K562 (cell line): ENCODE measurements at regions not wholly inside any gene's neighbourhood (a gene's known extent, or its start where the extent isn't known, plus 50 kb on each side); places are given as distances from the start of the nearest gene placed in this dataset.

Experiments
- ATAC-seq: fragments of 200-7000 bp; cut with Tn5 transposase; 3 replicates; pipeline ENCODE4 v1.9.1; 2020; ENCODE audit warnings: moderate library complexity
- BruUV-seq: library from RNA; stranded (reverse); fragments of 400-500 nt; replicated peaks from 2 replicates; lab custom pipeline; 2021; lab: Mats Ljungman, UMichigan
- CTCF ChIA-PET: fragments of 300-600 bp; formaldehyde crosslinking; extraction: SDS; loops from one replicate; lab custom pipeline; 2021; ENCODE audit warnings: low intra/inter-chr PET ratio; lab: Yijun Ruan, JAX
- POLR2A ChIA-PET: fragments of 300-600, 350-650 bp; sonication (Branson Sonifier 250); formaldehyde crosslinking; extraction: SDS; loops from one replicate; lab custom pipeline; 2021; ENCODE audit warnings: antibody characterized with exemption, inconsistent platforms; lab: Yijun Ruan, JAX
- DNase-seq, 4 experiments: peaks; one replicate each; pipeline versions ENCODE4 v3.0.0 to v3.0.0-alpha.2; 2011 to 2018; ENCODE audit warnings: low spot score in 3 of 4, mixed read lengths in 3 of 4; ENCODE audit errors: extremely low read depth in 1 of 4
- FAIRE-seq: peaks from 2 replicates; lab custom pipeline; 2011; peaks lifted over from hg19 to GRCh38; lab: Jason Lieb, UNC
- H2AFZ ChIP-seq: 2 replicates; pipeline ENCODE4 v1.6.0; 2011; ENCODE audit warnings: low read depth, low read length, control low read depth, inconsistent platforms
- H3K27ac ChIP-seq: fragments of 200-600 bp; 3 replicates; pipeline ENCODE4 v1.8.0; 2011; ENCODE audit warnings: low read depth, mild to moderate bottlenecking, control low read depth, inconsistent platforms, low read length, moderate library complexity, mixed read lengths; ENCODE audit errors: extremely low read depth
- H3K27me3 ChIP-seq, 2 experiments: fragments of 300-600 bp in 1 of 2; 2 replicates in 1 of 2; 3 replicates in 1 of 2; pipeline versions ENCODE4 v1.6.0 to v1.8.0; 2011; ENCODE audit warnings: inconsistent platforms in 2 of 2, low read length in 2 of 2, mild to moderate bottlenecking in 1 of 2, mixed read lengths in 1 of 2, moderate library complexity in 1 of 2; ENCODE audit not compliant: control insufficient read depth in 2 of 2, insufficient read depth in 2 of 2
- H3K36me3 ChIP-seq: fragments of 300-600 bp; 3 replicates; pipeline ENCODE4 v1.8.0; 2011; ENCODE audit warnings: mild to moderate bottlenecking, low read length, inconsistent platforms; ENCODE audit not compliant: control insufficient read depth, insufficient read depth
- H3K4me1 ChIP-seq, 2 experiments: fragments of 200-600 bp in 1 of 2; replicated peaks in 1 of 2; 2 replicates in 1 of 2; 3 replicates in 1 of 2; pipeline versions ENCODE4 v1.5.1 to v1.8.0; 2011; ENCODE audit warnings: inconsistent platforms in 2 of 2, low read length in 2 of 2, mild to moderate bottlenecking in 1 of 2, mixed read lengths in 1 of 2, moderate library complexity in 1 of 2; ENCODE audit not compliant: control insufficient read depth in 2 of 2, insufficient read depth in 2 of 2
- H3K4me2 ChIP-seq: 2 replicates; pipeline ENCODE4 v1.6.1; 2011; ENCODE audit warnings: low read length, control low read depth, inconsistent platforms, mixed read lengths; ENCODE audit not compliant: insufficient read depth
- H3K4me3 ChIP-seq: fragments of 200-600 bp; sonication (generic), shearing (Covaris generic); 2 replicates; pipeline ENCODE4 v1.5.1; 2016; ENCODE audit warnings: control low read depth, inconsistent platforms
- H3K79me2 ChIP-seq: fragments of 200-600 bp; 3 replicates; pipeline ENCODE4 v1.8.0; 2011; ENCODE audit warnings: low read length, inconsistent platforms; ENCODE audit not compliant: control insufficient read depth, insufficient read depth
- H3K9ac ChIP-seq, 2 experiments: 2 replicates each; pipeline versions ENCODE4 v1.6.0 to v1.6.1; 2011; ENCODE audit warnings: low read depth in 2 of 2, low read length in 2 of 2, control low read depth in 1 of 2, inconsistent platforms in 1 of 2, mild to moderate bottlenecking in 1 of 2, mixed read lengths in 1 of 2; ENCODE audit not compliant: insufficient read depth in 1 of 2
- H3K9me1 ChIP-seq: one replicate; pipeline ENCODE4 v1.6.0; 2011; ENCODE audit warnings: inconsistent platforms, mild to moderate bottlenecking, low read length, moderate library complexity; ENCODE audit not compliant: control insufficient read depth, insufficient read depth
- H3K9me3 ChIP-seq: replicated peaks from 2 replicates; pipeline ENCODE4 v1.5.1; 2011; ENCODE audit warnings: low read depth, low read length, inconsistent platforms; ENCODE audit not compliant: control insufficient read depth, insufficient read depth
- H4K20me1 ChIP-seq: replicated peaks from 2 replicates; pipeline ENCODE4 v1.6.1; 2011; ENCODE audit warnings: low read length, inconsistent platforms, mixed read lengths; ENCODE audit not compliant: control insufficient read depth, insufficient read depth
- C11orf30 ChIP-seq: fragments of 450-650 bp; IDR thresholded peaks from 2 replicates; pipeline ENCODE4 v1.6.1; 2016; ENCODE audit warnings: low read depth, mild to moderate bottlenecking
- MAFF ChIP-seq: IDR thresholded peaks from 2 replicates; pipeline ENCODE4 v1.6.1; 2012; ENCODE audit warnings: low read length, improper control_type of control experiment
- MAFG ChIP-seq: fragments of 450-650 bp; conservative IDR thresholded peaks from 2 replicates; pipeline ENCODE4 v1.6.1; 2016; ENCODE audit warnings: missing genetic modification characterization, missing compliant biosample characterization
- NFE2 ChIP-seq: IDR thresholded peaks from 2 replicates; pipeline ENCODE4 v1.6.1; 2014; ENCODE audit warnings: antibody characterized with exemption, low read depth
- NFE2L1 ChIP-seq: fragments of 450-650 bp; IDR thresholded peaks from 2 replicates; pipeline ENCODE4 v1.6.1; 2016; ENCODE audit warnings: missing genetic modification characterization, low read depth, mild to moderate bottlenecking, missing compliant biosample characterization, moderate library complexity, borderline replicate concordance
- TAF9B ChIP-seq: fragments of 450-650 bp; IDR thresholded peaks from 2 replicates; pipeline ENCODE4 v1.6.1; 2018; ENCODE audit warnings: mild to moderate bottlenecking; ENCODE audit not compliant: partially characterized antibody
- U2AF1 ChIP-seq: fragments of 200-400 bp; formaldehyde crosslinking; optimal IDR thresholded peaks from 2 replicates; pipeline ENCODE3; 2017; ENCODE audit warnings: mild to moderate bottlenecking, low read depth, low read length, moderate library complexity
- ZNF316 ChIP-seq: fragments of 450-650 bp; IDR thresholded peaks from 2 replicates; pipeline ENCODE4 v1.6.1; 2016
- WGBS: fragments of 100-300 bp; shearing (Covaris generic); methylation state at CpG from one replicate; pipeline ENCODE4 v1.1.6; 2016; ENCODE audit warnings: low coverage, mixed read lengths; ENCODE audit not compliant: insufficient coverage; ENCODE audit errors: missing lambda C conversion rate; 5-methylcytosine and 5-hydroxymethylcytosine counted together
- in situ Hi-C: fragments of 300-500 bp; cut with MboI; formaldehyde crosslinking; loops from 4 replicates; pipeline ENCODE4 v1.15.0; 2018; ENCODE audit warnings: inconsistent platforms, mixed read lengths
- intact Hi-C: fragments of 100-400 bp; cut with micrococcal nuclease; formaldehyde crosslinking; loops from 2 replicates; pipeline ENCODE4 v1.14.2; 2022
- TF ChIP-seq, protein P1 (sequence below): fragments of 250-450 bp; sonication (Bioruptor Pico); IDR thresholded peaks from 2 replicates; pipeline ENCODE4 v1.8.0; 2022; ENCODE audit warnings: moderate library complexity, mild to moderate bottlenecking, inconsistent platforms
- TF ChIP-seq, protein P2 (sequence below): fragments of 250-450 bp; sonication (Bioruptor Pico); IDR thresholded peaks from 2 replicates; pipeline ENCODE4 v1.9.0; 2021; ENCODE audit warnings: mild to moderate bottlenecking, inconsistent platforms
- TF ChIP-seq, protein P3 (sequence below): fragments of 250-450 bp; sonication (Bioruptor Pico); IDR thresholded peaks from 2 replicates; pipeline ENCODE4 v1.5.0; 2022; ENCODE audit warnings: mild to moderate bottlenecking

DNA sequence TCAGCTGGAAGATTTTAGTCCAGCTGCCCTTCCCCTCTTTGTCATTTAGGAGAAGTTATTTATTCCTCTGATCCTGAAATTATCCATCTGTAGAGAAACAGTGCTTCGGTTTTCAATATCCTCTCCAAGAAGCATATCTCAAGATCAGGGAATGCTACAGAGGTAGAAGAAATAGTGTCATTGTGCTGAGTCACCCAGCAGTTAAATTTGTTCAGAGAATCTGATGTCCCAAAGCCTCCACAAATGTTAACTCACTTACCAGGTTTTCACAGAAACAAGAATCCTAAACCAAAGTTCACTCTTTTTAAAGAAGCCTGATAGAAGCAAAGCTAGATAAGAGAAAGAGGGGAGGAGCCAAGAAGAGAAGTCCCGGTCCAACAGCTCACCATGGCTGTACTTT is 480.7 kb upstream of the GYPC start:
- no peaks in the 10 kb centered on the region for H3K27me3 ChIP-seq
- FAIRE-seq (no peak), DNase-seq (no peak)
- no peaks in the 10 kb centered on the region for H4K20me1 ChIP-seq
- no peak overlapping the region for H3K27ac ChIP-seq
- ChIA-PET POLR2A (interaction anchor here (1.1 to 1.7 kb wide), 2 partner anchors 11 to 23 kb away, joined by 3 read pairs; no protein-coding TSS in a partner anchor), CTCF (no interaction called here)
- H3K36me3 ChIP-seq, result no peaks in the 10 kb centered on the region
- no peak overlapping the region for H3K9ac ChIP-seq
- no peak overlapping the region for H3K4me3 ChIP-seq
- H3K9me3 ChIP-seq, result no peaks in the 10 kb centered on the region
- in situ Hi-C loops, result no loop called here
- TF ChIP-seq MAFF (peak; percentile 19; the same call in 1 of the 2 replicates), C11orf30 (peak; percentile 49; the same call in 1 of the 2 replicates), U2AF1 (no peak), ZNF316 (peak; percentile 42; the same call in 1 of the 2 replicates), MAFG (tag) (peak; percentile 63), TAF9B (no peak), NFE2L1 (0 out of 2 replicates have a peak, but pooled peaks have one; percentile 46), NFE2 (peak; percentile 66)
- TF ChIP-seq, protein P1, sequence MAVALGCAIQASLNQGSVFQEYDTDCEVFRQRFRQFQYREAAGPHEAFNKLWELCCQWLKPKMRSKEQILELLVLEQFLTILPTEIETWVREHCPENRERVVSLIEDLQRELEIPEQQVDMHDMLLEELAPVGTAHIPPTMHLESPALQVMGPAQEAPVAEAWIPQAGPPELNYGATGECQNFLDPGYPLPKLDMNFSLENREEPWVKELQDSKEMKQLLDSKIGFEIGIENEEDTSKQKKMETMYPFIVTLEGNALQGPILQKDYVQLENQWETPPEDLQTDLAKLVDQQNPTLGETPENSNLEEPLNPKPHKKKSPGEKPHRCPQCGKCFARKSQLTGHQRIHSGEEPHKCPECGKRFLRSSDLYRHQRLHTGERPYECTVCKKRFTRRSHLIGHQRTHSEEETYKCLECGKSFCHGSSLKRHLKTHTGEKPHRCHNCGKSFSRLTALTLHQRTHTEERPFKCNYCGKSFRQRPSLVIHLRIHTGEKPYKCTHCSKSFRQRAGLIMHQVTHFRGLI (CRISPR knock-in tag), result no peak
- TF ChIP-seq, protein P2, sequence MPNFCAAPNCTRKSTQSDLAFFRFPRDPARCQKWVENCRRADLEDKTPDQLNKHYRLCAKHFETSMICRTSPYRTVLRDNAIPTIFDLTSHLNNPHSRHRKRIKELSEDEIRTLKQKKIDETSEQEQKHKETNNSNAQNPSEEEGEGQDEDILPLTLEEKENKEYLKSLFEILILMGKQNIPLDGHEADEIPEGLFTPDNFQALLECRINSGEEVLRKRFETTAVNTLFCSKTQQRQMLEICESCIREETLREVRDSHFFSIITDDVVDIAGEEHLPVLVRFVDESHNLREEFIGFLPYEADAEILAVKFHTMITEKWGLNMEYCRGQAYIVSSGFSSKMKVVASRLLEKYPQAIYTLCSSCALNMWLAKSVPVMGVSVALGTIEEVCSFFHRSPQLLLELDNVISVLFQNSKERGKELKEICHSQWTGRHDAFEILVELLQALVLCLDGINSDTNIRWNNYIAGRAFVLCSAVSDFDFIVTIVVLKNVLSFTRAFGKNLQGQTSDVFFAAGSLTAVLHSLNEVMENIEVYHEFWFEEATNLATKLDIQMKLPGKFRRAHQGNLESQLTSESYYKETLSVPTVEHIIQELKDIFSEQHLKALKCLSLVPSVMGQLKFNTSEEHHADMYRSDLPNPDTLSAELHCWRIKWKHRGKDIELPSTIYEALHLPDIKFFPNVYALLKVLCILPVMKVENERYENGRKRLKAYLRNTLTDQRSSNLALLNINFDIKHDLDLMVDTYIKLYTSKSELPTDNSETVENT, result no peak
- TF ChIP-seq, protein P3, sequence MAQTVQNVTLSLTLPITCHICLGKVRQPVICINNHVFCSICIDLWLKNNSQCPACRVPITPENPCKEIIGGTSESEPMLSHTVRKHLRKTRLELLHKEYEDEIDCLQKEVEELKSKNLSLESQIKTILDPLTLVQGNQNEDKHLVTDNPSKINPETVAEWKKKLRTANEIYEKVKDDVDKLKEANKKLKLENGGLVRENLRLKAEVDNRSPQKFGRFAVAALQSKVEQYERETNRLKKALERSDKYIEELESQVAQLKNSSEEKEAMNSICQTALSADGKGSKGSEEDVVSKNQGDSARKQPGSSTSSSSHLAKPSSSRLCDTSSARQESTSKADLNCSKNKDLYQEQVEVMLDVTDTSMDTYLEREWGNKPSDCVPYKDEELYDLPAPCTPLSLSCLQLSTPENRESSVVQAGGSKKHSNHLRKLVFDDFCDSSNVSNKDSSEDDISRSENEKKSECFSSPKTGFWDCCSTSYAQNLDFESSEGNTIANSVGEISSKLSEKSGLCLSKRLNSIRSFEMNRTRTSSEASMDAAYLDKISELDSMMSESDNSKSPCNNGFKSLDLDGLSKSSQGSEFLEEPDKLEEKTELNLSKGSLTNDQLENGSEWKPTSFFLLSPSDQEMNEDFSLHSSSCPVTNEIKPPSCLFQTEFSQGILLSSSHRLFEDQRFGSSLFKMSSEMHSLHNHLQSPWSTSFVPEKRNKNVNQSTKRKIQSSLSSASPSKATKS (CRISPR knock-in tag), result no peak
- TF ChIP-seq, all 486 proteins: peak for 6
- no peak for ATAC-seq
- intact Hi-C loops, result no loop called here
- 7% methylated on average over 2 of the region's 2 CpGs for WGBS
- Histone ChIP-seq H3K4me1 (no peaks in the 10 kb centered on the region), H3K79me2 (no peaks in the 10 kb centered on the region), H2AFZ (no peak overlapping the region), H3K4me2 (no peak overlapping the region), H3K9me1 (no peaks in the 10 kb centered on the region)
- no TSS peak for BruUV-seq
